Karpas-422 (cell line): ENCODE measurements at regions not wholly inside any gene's neighbourhood (a gene's known extent, or its start where the extent isn't known, plus 50 kb on each side); places are given as distances from the start of the nearest gene placed in this dataset.
"Not testable (repeated sequence)": the region's sequence is repeated elsewhere in the genome, so short reads cannot be mapped to it uniquely, and the experiment has no call there.

Source experiments
- DNase-seq: peaks from one replicate; pipeline ENCODE4 v3.0.0-alpha.2; 2015
- H2AFZ ChIP-seq: fragments of 200-600 bp; sonication (generic); 2 replicates; pipeline ENCODE4 v1.6.1; 2014; ENCODE audit warnings: antibody characterized with exemption, low read length, mixed read lengths
- H3K27ac ChIP-seq: fragments of 200-600 bp; sonication (generic); 2 replicates; pipeline ENCODE4 v1.5.1; 2014; ENCODE audit warnings: mild to moderate bottlenecking, low read length, moderate library complexity
- H3K27me3 ChIP-seq: fragments of 200-600 bp; sonication (generic); 2 replicates; pipeline ENCODE4 v1.6.1; 2014; ENCODE audit warnings: low read length, mixed read lengths
- H3K36me3 ChIP-seq: fragments of 200-600 bp; sonication (generic); 2 replicates; pipeline ENCODE4 v1.6.1; 2014; ENCODE audit warnings: low read length, mixed read lengths; ENCODE audit not compliant: insufficient read depth
- H3K4me1 ChIP-seq: fragments of 200-600 bp; sonication (generic); 2 replicates; pipeline ENCODE4 v1.6.1; 2014; ENCODE audit warnings: mild to moderate bottlenecking, low read length, mixed read lengths
- H3K4me2 ChIP-seq: fragments of 200-600 bp; sonication (generic); 2 replicates; pipeline ENCODE4 v1.6.1; 2014; ENCODE audit warnings: low read length, low read depth, mild to moderate bottlenecking; ENCODE audit not compliant: poor library complexity, severe bottlenecking
- H3K4me3 ChIP-seq: fragments of 200-600 bp; sonication (generic); 2 replicates; pipeline ENCODE4 v1.5.1; 2014; ENCODE audit warnings: mild to moderate bottlenecking, antibody characterized with exemption, low read length, mixed read lengths
- H3K79me2 ChIP-seq: fragments of 200-600 bp; sonication (generic); 2 replicates; pipeline ENCODE4 v1.6.1; 2014; ENCODE audit warnings: mild to moderate bottlenecking, low read length, mixed read lengths
- H3K9ac ChIP-seq: fragments of 200-600 bp; sonication (generic); 2 replicates; pipeline ENCODE4 v1.6.0; 2014; ENCODE audit warnings: low read length
- H3K9me2 ChIP-seq: fragments of 200-600 bp; sonication (generic), shearing (Covaris generic); replicated peaks from 2 replicates; pipeline ENCODE4 v1.6.0; 2014; ENCODE audit warnings: mild to moderate bottlenecking, low read length, moderate library complexity; ENCODE audit not compliant: insufficient read depth
- H3K9me3 ChIP-seq: fragments of 300-700, 200-600 bp; sonication (generic); 2 replicates; pipeline ENCODE4 v1.6.1; 2014; ENCODE audit warnings: low read length, mixed read lengths
- H4K20me1 ChIP-seq: fragments of 200-600 bp; sonication (generic); 2 replicates; pipeline ENCODE4 v1.6.1; 2014; ENCODE audit warnings: mild to moderate bottlenecking, antibody characterized with exemption, low read length, low read depth; ENCODE audit not compliant: insufficient read depth

DNA sequence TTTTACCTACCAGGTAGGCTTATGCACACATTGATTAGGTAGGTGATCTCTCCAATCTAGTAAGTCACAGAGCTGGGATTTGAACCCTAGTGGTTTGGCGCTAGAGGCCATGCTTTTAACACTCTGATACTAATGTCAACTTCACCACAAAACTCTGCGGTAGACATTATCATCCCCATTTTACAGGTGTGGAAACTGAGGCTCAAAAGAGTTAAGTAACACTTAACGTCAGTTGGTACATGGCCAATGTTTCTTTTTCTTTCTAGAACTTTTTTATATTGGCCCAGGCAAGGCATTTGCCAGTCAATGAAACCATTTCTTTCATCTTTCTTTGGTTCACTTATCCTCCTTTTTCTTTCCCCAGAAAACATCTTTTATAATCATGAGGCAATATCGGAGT lies 95.9 kb upstream of the KIF26B start:
- no peaks in the 10 kb centered on the region for H3K36me3 ChIP-seq
- no peak for DNase-seq

DNA sequence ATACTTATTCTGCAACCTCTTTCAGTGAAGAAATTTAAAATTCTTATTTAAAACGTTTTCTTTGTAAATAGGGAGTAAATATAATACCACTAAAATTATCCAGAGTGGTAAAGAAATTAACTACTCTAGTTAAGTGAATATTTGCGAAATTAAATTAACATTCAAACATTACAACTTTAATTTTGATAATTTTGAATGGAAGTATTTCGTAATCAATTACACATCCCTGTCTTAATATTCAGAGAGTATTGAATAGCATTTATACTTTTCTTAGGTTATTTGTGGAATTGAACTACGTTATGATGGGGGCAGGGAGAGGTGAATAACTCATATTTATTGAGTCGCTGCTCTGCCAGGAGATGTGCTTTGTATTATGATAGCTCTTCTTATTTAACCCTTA lies 96.3 kb upstream of the KIF26B start:
- Histone ChIP-seq H3K79me2 (no peaks in the 10 kb centered on the region), H3K4me3 (no peak overlapping the region), H2AFZ (no peak overlapping the region), H3K9ac (no peak overlapping the region), H3K36me3 (no peaks in the 10 kb centered on the region), H3K4me2 (no peak overlapping the region), H3K27me3 (no peaks in the 10 kb centered on the region), H3K9me3 (no peaks in the 10 kb centered on the region), H3K4me1 (no peaks in the 10 kb centered on the region), H3K9me2 (no peaks in the 10 kb centered on the region), H4K20me1 (no peaks in the 10 kb centered on the region), H3K27ac (no peak overlapping the region)
- DNase-seq: no peak

More for the DNA sequence above, 95.9 kb upstream of the KIF26B start:
- H3K9me3 ChIP-seq: no peaks in the 10 kb centered on the region
- H3K9ac ChIP-seq: no peak overlapping the region
- no peaks in the 10 kb centered on the region for H3K4me1 ChIP-seq
- H4K20me1 ChIP-seq: no peaks in the 10 kb centered on the region
- no peaks in the 10 kb centered on the region for H3K79me2 ChIP-seq
- H3K27me3 ChIP-seq: no peaks in the 10 kb centered on the region
- H3K4me3 ChIP-seq: no peak overlapping the region
- no peak overlapping the region for H2AFZ ChIP-seq
- no peaks in the 10 kb centered on the region for H3K9me2 ChIP-seq
- no peak overlapping the region for H3K4me2 ChIP-seq
- H3K27ac ChIP-seq: no peak overlapping the region

GRCh38 chr1:245056913-245057312 lies 97.9 kb upstream of the KIF26B start:
- no peaks in the 10 kb centered on the region for H3K27me3 ChIP-seq
- no peak overlapping the region for H3K4me3 ChIP-seq
- H3K9me2 ChIP-seq: no peaks in the 10 kb centered on the region
- H3K79me2 ChIP-seq: no peaks in the 10 kb centered on the region
- no peak overlapping the region for H3K27ac ChIP-seq
- DNase-seq: no peak
- H3K9me3 ChIP-seq: no peaks in the 10 kb centered on the region
- H3K36me3 ChIP-seq: no peaks in the 10 kb centered on the region
- H3K9ac ChIP-seq: no peak overlapping the region
- no peak overlapping the region for H2AFZ ChIP-seq
- H3K4me2 ChIP-seq: no peak overlapping the region
- no peaks in the 10 kb centered on the region for H3K4me1 ChIP-seq
- no peaks in the 10 kb centered on the region for H4K20me1 ChIP-seq

DNA sequence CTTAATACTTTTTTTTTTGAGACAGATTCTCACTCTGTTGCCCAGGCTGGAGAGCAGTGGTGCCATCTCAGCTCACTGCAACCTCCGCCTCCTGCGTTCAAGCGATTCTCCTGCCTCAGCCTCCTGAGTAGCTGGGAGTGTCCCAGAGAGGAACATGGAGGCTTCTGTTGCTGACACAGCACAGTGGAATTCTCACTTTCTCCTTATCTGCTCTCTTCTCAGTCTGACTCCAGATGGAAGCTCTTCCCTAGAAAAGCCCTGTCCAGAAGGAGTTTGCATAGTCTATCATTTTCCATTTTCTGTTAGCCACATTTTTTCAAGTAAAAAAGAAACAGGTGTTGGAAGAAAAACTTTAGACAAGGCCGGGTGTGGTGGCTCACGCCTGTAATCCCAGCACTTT lies 98.5 kb upstream of the KIF26B start:
- DNase-seq, H3K9ac ChIP-seq, H3K36me3 ChIP-seq, H3K4me3 ChIP-seq, H4K20me1 ChIP-seq, H3K27ac ChIP-seq, H3K4me2 ChIP-seq, H3K27me3 ChIP-seq, H3K79me2 ChIP-seq, H3K9me2 ChIP-seq, H3K9me3 ChIP-seq, H3K4me1 ChIP-seq, H2AFZ ChIP-seq: not testable (repeated sequence)

GRCh38 chr1:245055752-245056151 lies 99.0 kb upstream of the KIF26B start:
- H3K4me1 ChIP-seq: no peaks in the 10 kb centered on the region
- no peak overlapping the region for H3K9ac ChIP-seq
- no peaks in the 10 kb centered on the region for H3K79me2 ChIP-seq
- H3K9me3 ChIP-seq: no peaks in the 10 kb centered on the region
- no peak for DNase-seq
- no peaks in the 10 kb centered on the region for H3K27me3 ChIP-seq
- no peaks in the 10 kb centered on the region for H3K36me3 ChIP-seq
- no peaks in the 10 kb centered on the region for H3K9me2 ChIP-seq
- no peak overlapping the region for H3K4me3 ChIP-seq
- no peak overlapping the region for H3K27ac ChIP-seq
- H3K4me2 ChIP-seq: no peak overlapping the region
- H4K20me1 ChIP-seq: no peaks in the 10 kb centered on the region
- H2AFZ ChIP-seq: no peak overlapping the region

- Histone ChIP-seq H3K36me3 (no peaks in the 10 kb centered on the region), H3K4me2 (no peak overlapping the region), H3K9ac (no peak overlapping the region), H3K27me3 (no peaks in the 10 kb centered on the region), H3K4me1 (no peaks in the 10 kb centered on the region), H3K27ac (no peak overlapping the region), H4K20me1 (no peaks in the 10 kb centered on the region), H3K4me3 (no peak overlapping the region), H2AFZ (no peak overlapping the region), H3K79me2 (no peaks in the 10 kb centered on the region), H3K9me2 (no peaks in the 10 kb centered on the region), H3K9me3 (no peaks in the 10 kb centered on the region)
- no peak for DNase-seq
Measured at GRCh38 chr1:245054507-245055270, 100.1 kb upstream of the KIF26B start.

DNA sequence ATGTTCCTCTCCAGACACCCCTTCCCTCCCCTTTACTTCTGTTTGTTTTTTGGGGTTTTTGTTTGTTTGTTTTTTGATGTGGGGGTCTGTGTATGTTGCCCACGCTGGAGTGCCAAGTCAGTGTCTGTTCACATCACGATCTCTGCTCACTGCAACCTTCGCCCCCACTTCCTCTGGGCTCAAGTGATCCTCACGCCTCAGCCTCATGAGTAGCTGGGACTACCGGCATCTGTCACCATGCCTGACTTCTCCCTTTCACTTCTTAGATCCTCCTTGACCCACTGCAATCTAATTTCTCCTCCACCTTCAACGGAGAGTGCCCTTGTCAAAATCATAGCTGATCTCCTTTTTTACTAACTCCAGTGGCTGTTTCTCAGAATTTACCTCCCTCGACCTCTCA lies 100.7 kb upstream of the KIF26B start:
- Histone ChIP-seq H3K79me2 (no peaks in the 10 kb centered on the region), H3K4me1 (no peaks in the 10 kb centered on the region), H4K20me1 (no peaks in the 10 kb centered on the region), H3K9ac (no peak overlapping the region), H3K4me3 (no peak overlapping the region), H2AFZ (no peak overlapping the region), H3K27me3 (no peaks in the 10 kb centered on the region), H3K27ac (no peak overlapping the region), H3K9me2 (no peaks in the 10 kb centered on the region), H3K9me3 (no peaks in the 10 kb centered on the region), H3K36me3 (no peaks in the 10 kb centered on the region), H3K4me2 (no peak overlapping the region)
- DNase-seq: no peak

DNA sequence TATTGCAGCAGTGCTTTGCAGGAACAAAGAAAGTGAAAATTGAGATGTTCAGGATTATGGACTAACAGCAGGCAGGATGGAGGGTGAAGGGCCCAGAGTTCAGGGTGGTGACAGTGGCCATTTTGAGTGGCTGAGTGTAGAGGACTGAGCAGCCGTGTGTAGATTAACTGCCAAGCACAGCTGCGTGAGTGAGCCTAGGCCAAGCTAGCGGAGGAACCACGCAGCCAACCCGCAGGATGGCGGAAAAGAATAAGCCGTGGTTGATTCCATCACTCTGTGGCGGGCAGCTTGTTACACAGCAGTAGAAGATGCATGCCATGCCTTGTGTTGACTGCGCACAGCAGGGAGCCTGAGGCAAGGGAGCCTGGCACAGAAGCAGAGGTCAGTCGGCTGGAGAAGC lies 102.5 kb upstream of the KIF26B start:
- no peaks in the 10 kb centered on the region for H4K20me1 ChIP-seq
- H3K9me3 ChIP-seq: no peaks in the 10 kb centered on the region
- no peak overlapping the region for H3K4me2 ChIP-seq
- H3K9ac ChIP-seq: no peak overlapping the region
- H3K79me2 ChIP-seq: no peaks in the 10 kb centered on the region
- no peak overlapping the region for H3K27ac ChIP-seq
- no peak for DNase-seq
- H3K4me3 ChIP-seq: no peak overlapping the region
- H3K27me3 ChIP-seq: no peaks in the 10 kb centered on the region
- no peaks in the 10 kb centered on the region for H3K9me2 ChIP-seq
- H3K36me3 ChIP-seq: no peaks in the 10 kb centered on the region
- no peak overlapping the region for H2AFZ ChIP-seq
- no peaks in the 10 kb centered on the region for H3K4me1 ChIP-seq
